NCI-H187 (cell line): ENCODE measurements at regions not wholly inside any gene's neighbourhood (a gene's known extent, or its start where the extent isn't known, plus 50 kb on each side); places are given as distances from the start of the nearest gene placed in this dataset.

Experiments used
- DNase-seq, 2 experiments: peaks; one replicate each; lab custom pipeline; 2025; lab: John Stamatoyannopoulos, UW

GRCh38 chr7:123259759-123260158 is 60.0 kb upstream of the SLC13A1 start:
- no peak for DNase-seq
